H9 (cell line): ENCODE measurements at regions not wholly inside any gene's neighbourhood (a gene's known extent, or its start where the extent isn't known, plus 50 kb on each side); places are given as distances from the start of the nearest gene placed in this dataset.

Experiments used
- DNase-seq: peaks from one replicate; pipeline ENCODE4 v3.0.0-alpha.2; 2017
- H2AFZ ChIP-seq: one replicate; pipeline ENCODE4 v1.6.1; 2013; ENCODE audit warnings: mild to moderate bottlenecking, low read length, control low read depth, moderate library complexity
- H2AK5ac ChIP-seq: 2 replicates; pipeline ENCODE4 v1.6.1; 2013; ENCODE audit warnings: low read length, control low read depth, mixed read lengths; ENCODE audit not compliant: insufficient read length
- H2BK120ac ChIP-seq: one replicate; pipeline ENCODE4 v1.6.1; 2013; ENCODE audit warnings: low read depth, mild to moderate bottlenecking, low read length, control low read depth, inconsistent platforms; ENCODE audit not compliant: poor library complexity, severe bottlenecking
- H2BK12ac ChIP-seq: 2 replicates; pipeline ENCODE4 v1.6.1; 2013; ENCODE audit warnings: low read length, control low read depth, mixed read lengths, low read depth; ENCODE audit not compliant: insufficient read length
- H2BK15ac ChIP-seq: 2 replicates; pipeline ENCODE4 v1.6.1; 2013; ENCODE audit warnings: low read depth, low read length, control low read depth
- H2BK20ac ChIP-seq: one replicate; pipeline ENCODE4 v1.6.1; 2013; ENCODE audit warnings: low read depth, mild to moderate bottlenecking, low read length, control low read depth, inconsistent platforms; ENCODE audit not compliant: poor library complexity, severe bottlenecking
- H2BK5ac ChIP-seq: 2 replicates; pipeline ENCODE4 v1.6.1; 2013; ENCODE audit warnings: low read length, control low read depth, mixed read lengths; ENCODE audit not compliant: insufficient read length
- H3K14ac ChIP-seq: 2 replicates; pipeline ENCODE4 v1.6.1; 2013; ENCODE audit warnings: low read length, control low read depth; ENCODE audit not compliant: insufficient read depth
- H3K18ac ChIP-seq: 2 replicates; pipeline ENCODE4 v1.6.1; 2013; ENCODE audit warnings: low read depth, mild to moderate bottlenecking, mixed read lengths, low read length, control low read depth; ENCODE audit not compliant: insufficient read length
- H3K23ac ChIP-seq: 2 replicates; pipeline ENCODE4 v1.6.1; 2013; ENCODE audit warnings: low read length, control low read depth, mixed read lengths, low read depth; ENCODE audit not compliant: insufficient read length
- H3K23me2 ChIP-seq: 2 replicates; pipeline ENCODE4 v1.6.1; 2013; ENCODE audit warnings: low read depth, mild to moderate bottlenecking, mixed read lengths, low read length, control low read depth; ENCODE audit not compliant: insufficient read length, poor library complexity, severe bottlenecking
- H3K27ac ChIP-seq: 2 replicates; pipeline ENCODE4 v1.5.1; 2013; ENCODE audit warnings: low read length, control low read depth, mixed read lengths, low read depth; ENCODE audit not compliant: insufficient read length
- H3K27me3 ChIP-seq: 2 replicates; pipeline ENCODE4 v1.6.1; 2013; ENCODE audit warnings: low read length, control low read depth, inconsistent platforms; ENCODE audit not compliant: insufficient read depth
- H3K4ac ChIP-seq: 2 replicates; pipeline ENCODE4 v1.6.1; 2013; ENCODE audit warnings: low read depth, mild to moderate bottlenecking, control low read depth, inconsistent platforms, low read length, moderate library complexity
- H3K4me1 ChIP-seq: 2 replicates; pipeline ENCODE4 v1.6.1; 2013; ENCODE audit warnings: low read length, control low read depth, inconsistent platforms; ENCODE audit not compliant: insufficient read depth
- H3K4me2 ChIP-seq: 2 replicates; pipeline ENCODE4 v1.6.1; 2013; ENCODE audit warnings: low read length, control low read depth, mixed read lengths; ENCODE audit not compliant: insufficient read length, insufficient read depth
- H3K56ac ChIP-seq: 2 replicates; pipeline ENCODE4 v1.6.1; 2013; ENCODE audit warnings: low read depth, mild to moderate bottlenecking, mixed read lengths, low read length, control low read depth; ENCODE audit not compliant: insufficient read length
- H3K79me1 ChIP-seq: 2 replicates; pipeline ENCODE4 v1.6.1; 2013; ENCODE audit warnings: low read depth, mild to moderate bottlenecking, moderate library complexity, low read length, control low read depth, inconsistent platforms; ENCODE audit not compliant: insufficient read depth, poor library complexity, severe bottlenecking
- H3K79me2 ChIP-seq: 2 replicates; pipeline ENCODE4 v1.6.1; 2013; ENCODE audit warnings: low read length, control low read depth, inconsistent platforms; ENCODE audit not compliant: insufficient read depth
- H3K9ac ChIP-seq: 2 replicates; pipeline ENCODE4 v1.6.1; 2013; ENCODE audit warnings: low read length, control low read depth, mixed read lengths; ENCODE audit not compliant: insufficient read length; ENCODE audit errors: extremely low read depth
- H3K9me3 ChIP-seq: one replicate; pipeline ENCODE4 v1.6.1; 2013; ENCODE audit warnings: low read depth, low read length, inconsistent platforms; ENCODE audit not compliant: control insufficient read depth
- H3T11ph ChIP-seq: one replicate; pipeline ENCODE4 v1.6.1; 2013; ENCODE audit warnings: mild to moderate bottlenecking, low read length, control low read depth, inconsistent platforms
- H4K20me1 ChIP-seq: one replicate; pipeline ENCODE4 v1.6.1; 2013; ENCODE audit not compliant: control insufficient read depth, insufficient read length, insufficient read depth
- H4K5ac ChIP-seq: 2 replicates; pipeline ENCODE4 v1.6.1; 2013; ENCODE audit warnings: low read depth, mild to moderate bottlenecking, mixed read lengths, low read length, control low read depth; ENCODE audit not compliant: insufficient read length
- H4K8ac ChIP-seq: replicated peaks from 2 replicates; pipeline ENCODE4 v1.6.1; 2013; ENCODE audit warnings: low read length, control low read depth, mixed read lengths, low read depth; ENCODE audit not compliant: insufficient read length
- H4K91ac ChIP-seq: 2 replicates; pipeline ENCODE4 v1.6.1; 2013; ENCODE audit warnings: low read depth, mild to moderate bottlenecking, moderate library complexity, mixed read lengths, low read length, control low read depth; ENCODE audit not compliant: insufficient read length
- H3K27ac Mint-ChIP-seq, 3 experiments: 2 replicates in 2 of 3; 3 replicates in 1 of 3; pipeline ENCODE4 v1.8.0; 2020 to 2021; ENCODE audit warnings: mixed read lengths in 3 of 3, mild to moderate bottlenecking in 1 of 3, moderate library complexity in 1 of 3
- H3K27me3 Mint-ChIP-seq: 2 replicates; pipeline ENCODE4 v1.8.0; 2021; ENCODE audit warnings: low read depth, mild to moderate bottlenecking, moderate library complexity, mixed read lengths
- H3K36me3 Mint-ChIP-seq, 3 experiments: 2 replicates in 2 of 3; 3 replicates in 1 of 3; pipeline ENCODE4 v1.8.0; 2020 to 2021; ENCODE audit warnings: low read depth in 3 of 3, mixed read lengths in 3 of 3; ENCODE audit not compliant: insufficient read depth in 1 of 3
- H3K4me1 Mint-ChIP-seq, 2 experiments: 2 replicates each; pipeline ENCODE4 v1.8.0; 2020; ENCODE audit warnings: mixed read lengths in 2 of 2
- H3K4me3 Mint-ChIP-seq, 2 experiments: 2 replicates in 1 of 2; 3 replicates in 1 of 2; pipeline ENCODE4 v1.8.0; 2020 to 2021; ENCODE audit warnings: mild to moderate bottlenecking in 2 of 2, mixed read lengths in 2 of 2, moderate library complexity in 1 of 2
- H3K9me3 Mint-ChIP-seq, 2 experiments: 2 replicates in 1 of 2; 3 replicates in 1 of 2; pipeline ENCODE4 v1.8.0; 2020; ENCODE audit warnings: mild to moderate bottlenecking in 2 of 2, mixed read lengths in 2 of 2, moderate library complexity in 1 of 2
- CTCF ChIP-seq: fragments of 200-600 bp; sonication (generic); conservative IDR thresholded peaks from 3 replicates; pipeline ENCODE4 v1.8.0; 2021; ENCODE audit warnings: antibody characterized with exemption, mild to moderate bottlenecking
- WGBS: extraction: QIAGEN DNeasy Blood & Tissue Kit; methylation state at CpG from one replicate; pipeline ENCODE4 v1.1.7; 2013; ENCODE audit warnings: missing lambda C conversion rate, low lambda C conversion rate, mixed read lengths; ENCODE audit not compliant: insufficient read length; ENCODE audit errors: extremely low coverage; 5-methylcytosine and 5-hydroxymethylcytosine counted together

- no peaks in the 10 kb centered on the region for H3K9me3 ChIP-seq
- Mint-ChIP-seq H3K9me3 (0 out of 5 replicates have a peak, but pooled peaks cover 2 to 3% of the 10 kb centered on the region in 2 experiments), H3K4me1 (no peaks in the 10 kb centered on the region), H3K4me3 (no peak overlapping the region), H3K36me3 (no peaks in the 10 kb centered on the region), H3K27me3 (no peaks in the 10 kb centered on the region; the same call in 1 of the 2 replicates), H3K27ac (no peak overlapping the region)
- no peak overlapping the region for H4K91ac ChIP-seq
- no peak overlapping the region for H3K4ac ChIP-seq
- WGBS = no CpG with 5 or more reads among the region's 1 CpG
- no peaks in the 10 kb centered on the region for H3K23me2 ChIP-seq
- H3K4me1 ChIP-seq = no peaks in the 10 kb centered on the region
- H2AK5ac ChIP-seq = no peak overlapping the region
- no peak overlapping the region for H3K27ac ChIP-seq
- H3K18ac ChIP-seq = no peak overlapping the region
- DNase-seq = no peak
- H2BK120ac ChIP-seq = no peak overlapping the region
- no peak overlapping the region for H2BK15ac ChIP-seq
- no peak overlapping the region for H3T11ph ChIP-seq
- H2BK12ac ChIP-seq = no peak overlapping the region
- no peak for TF ChIP-seq CTCF
- no peak overlapping the region for H3K4me2 ChIP-seq
- no peak overlapping the region for H4K5ac ChIP-seq
- no peak overlapping the region for H2BK20ac ChIP-seq
- H2AFZ ChIP-seq = no peak overlapping the region
- no peaks in the 10 kb centered on the region for H3K79me2 ChIP-seq
- H3K79me1 ChIP-seq = no peaks in the 10 kb centered on the region
- H3K9ac ChIP-seq = no peak overlapping the region
- no peaks in the 10 kb centered on the region for H3K27me3 ChIP-seq
- H3K56ac ChIP-seq = no peak overlapping the region
- no peak overlapping the region for H2BK5ac ChIP-seq
- no peak overlapping the region for H4K8ac ChIP-seq
- H4K20me1 ChIP-seq = no peaks in the 10 kb centered on the region
- H3K14ac ChIP-seq = no peak overlapping the region
- no peak overlapping the region for H3K23ac ChIP-seq
These were observed 856.9 kb upstream of the PTPRD start for GRCh38 chr9:11469745-11470144.
